NCI-H2029 treated with DMSO at 0.1 percent for 48 hours (cell line): ENCODE measurements at regions not wholly inside any gene's neighbourhood (a gene's known extent, or its start where the extent isn't known, plus 50 kb on each side); places are given as distances from the start of the nearest gene placed in this dataset.

Experiments
- DNase-seq: peaks from one replicate; lab custom pipeline; 2025; lab: John Stamatoyannopoulos, UW

DNA sequence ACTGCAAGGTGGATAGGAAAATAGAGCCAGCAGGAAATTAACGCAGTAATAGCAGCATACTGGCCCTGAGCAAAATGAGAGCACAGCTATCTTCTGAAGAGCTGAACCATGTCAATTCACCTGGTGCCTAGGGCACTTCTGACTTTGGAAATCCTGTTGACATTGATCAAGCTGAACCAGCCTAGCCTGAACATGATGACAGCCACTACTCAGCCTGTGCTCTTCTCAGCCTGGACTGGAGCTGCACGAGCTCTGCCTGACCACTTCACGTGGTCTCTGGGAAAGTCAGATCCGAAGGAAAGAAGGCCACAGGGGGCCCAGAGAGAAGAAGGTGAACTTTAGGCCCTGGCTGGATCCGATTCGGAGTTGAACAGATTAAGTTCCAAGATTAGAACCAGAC is 421.9 kb downstream of the LPIN1 start:
- DNase-seq = no peak

DNA sequence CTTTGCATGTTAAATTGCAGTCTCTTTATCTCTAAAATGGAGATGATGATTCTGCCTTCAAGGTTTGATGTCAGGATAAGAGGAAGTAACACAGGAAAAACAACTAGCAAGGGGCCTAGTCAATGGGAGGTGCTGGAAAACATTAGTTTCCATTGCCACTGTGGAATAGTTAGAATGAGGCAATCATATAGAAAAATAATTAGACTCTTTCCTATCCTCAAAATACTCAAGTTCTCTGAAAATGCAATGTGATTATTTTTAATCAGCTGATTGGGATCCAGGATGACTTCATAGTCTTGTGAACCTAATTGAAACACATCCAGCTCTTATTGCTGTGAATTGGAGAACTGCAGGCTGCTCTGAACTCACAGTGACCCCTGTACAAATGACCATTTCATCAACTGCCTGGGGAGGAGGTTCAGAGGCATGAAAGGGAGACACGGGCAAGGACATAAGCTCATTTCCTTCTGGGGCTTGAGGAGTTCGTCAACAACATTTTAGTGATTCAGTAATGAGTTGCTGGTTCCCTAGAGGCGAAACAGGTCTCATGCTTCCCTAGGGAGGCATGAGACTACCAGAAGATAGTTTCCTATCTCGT is 422.5 kb downstream of the LPIN1 start:
- no peak for DNase-seq

DNA sequence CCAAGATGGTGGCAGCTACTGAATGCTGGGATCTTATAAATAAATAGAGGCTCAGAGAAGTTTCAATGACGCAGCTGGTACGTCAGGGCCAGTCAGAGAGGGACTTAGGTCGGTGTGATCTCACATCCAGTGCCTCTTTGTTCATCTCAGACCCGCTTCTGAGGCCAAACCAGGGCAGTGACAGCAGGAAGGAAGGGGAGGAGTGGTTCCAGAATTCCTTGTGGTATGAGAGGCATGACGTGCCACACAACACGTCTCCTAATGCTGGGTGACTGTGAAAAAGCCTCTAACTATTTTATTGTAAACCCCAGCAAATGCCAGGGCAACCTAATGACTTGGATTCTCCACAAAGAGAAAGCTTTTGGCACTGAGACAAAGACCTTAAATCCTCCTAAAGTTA is 423.3 kb downstream of the LPIN1 start:
- no peak for DNase-seq

DNA sequence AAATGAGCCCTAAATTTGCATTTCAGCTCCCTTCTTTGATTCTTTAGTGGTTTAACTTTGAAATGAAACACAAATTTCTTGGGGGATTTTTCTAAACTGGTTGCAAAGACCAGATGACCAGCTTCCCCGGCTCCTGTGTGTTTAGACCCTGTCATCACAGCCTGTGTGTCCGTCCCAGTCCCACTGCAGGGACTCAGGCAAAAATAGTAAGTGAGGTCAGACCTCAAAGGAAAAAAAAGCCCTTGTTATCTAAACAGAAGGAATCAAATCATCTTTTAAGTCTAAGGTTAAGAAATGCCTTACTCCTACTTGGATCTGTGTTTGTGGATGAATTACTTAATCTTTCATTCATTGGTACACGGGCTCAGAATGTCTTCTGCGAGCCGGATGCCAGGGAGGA is 423.7 kb downstream of the LPIN1 start:
- no peak for DNase-seq

DNA sequence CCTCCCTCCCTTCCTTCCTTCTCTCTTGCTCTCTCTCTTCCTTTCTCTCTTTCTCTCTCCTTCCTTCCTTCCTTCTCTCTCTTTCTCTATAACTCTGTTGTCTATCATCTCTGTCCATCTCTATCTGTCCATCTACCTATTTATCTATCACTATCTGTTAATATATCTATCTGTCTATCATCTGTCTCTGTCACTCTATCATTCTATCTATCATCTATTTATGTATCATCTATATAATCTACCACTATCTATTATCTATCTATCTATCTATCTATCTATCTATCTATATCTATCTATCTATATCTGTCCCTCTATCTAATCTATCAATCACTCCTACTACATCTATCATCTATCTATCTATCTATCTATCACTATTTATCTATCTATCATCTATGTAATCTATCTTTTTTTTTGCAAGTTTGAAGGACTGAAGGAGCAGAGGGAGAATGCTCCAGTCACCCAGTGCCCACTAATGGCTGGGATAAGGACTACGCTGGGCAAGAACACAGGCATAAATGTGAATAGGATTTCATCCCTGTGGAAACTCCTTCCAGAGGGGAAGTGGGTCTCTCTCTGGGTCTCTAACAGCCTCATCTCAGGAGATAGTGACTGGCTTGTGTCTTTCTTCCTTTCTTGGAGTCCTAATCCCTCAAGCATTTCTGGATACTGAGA is 427.0 kb downstream of the LPIN1 start:
- DNase-seq = no peak

DNA sequence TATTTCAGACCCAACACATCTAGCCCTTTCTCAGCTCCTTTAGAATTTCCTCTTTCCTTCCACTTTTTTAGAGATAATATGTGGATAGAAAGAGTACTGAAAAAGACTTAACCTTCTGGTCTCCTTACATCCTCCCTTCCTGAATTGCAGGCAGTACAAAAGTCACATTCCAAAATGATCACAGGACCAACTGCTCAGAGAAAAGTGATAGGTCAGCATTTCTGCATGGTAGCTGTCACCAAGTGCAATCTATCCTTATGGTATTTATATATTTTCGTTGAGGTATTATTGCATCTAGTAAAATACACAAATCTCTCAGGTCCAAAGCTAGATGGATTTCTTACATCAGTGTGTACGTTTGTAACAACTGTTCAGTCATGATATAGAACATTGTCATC is 427.5 kb downstream of the LPIN1 start:
- no peak for DNase-seq

DNA sequence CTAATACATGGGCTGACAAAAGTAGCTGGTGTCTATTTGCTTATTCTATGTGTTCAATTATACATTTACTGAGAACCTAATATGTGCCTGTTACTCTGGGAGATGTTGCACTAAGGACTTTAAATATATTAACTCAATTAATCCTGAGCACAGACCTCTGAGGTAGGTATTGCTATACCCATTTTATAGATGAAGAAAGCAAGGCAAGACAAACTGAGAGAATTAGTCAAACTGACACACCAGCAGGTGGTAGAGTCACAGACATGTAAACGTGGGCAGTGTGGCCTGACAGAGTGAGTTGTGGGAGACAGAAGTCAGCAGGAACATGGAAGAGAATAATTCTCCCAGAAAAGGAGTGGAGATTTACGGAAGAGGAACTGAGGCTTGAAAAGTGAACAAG is 428.9 kb downstream of the LPIN1 start:
- DNase-seq = no peak

DNA sequence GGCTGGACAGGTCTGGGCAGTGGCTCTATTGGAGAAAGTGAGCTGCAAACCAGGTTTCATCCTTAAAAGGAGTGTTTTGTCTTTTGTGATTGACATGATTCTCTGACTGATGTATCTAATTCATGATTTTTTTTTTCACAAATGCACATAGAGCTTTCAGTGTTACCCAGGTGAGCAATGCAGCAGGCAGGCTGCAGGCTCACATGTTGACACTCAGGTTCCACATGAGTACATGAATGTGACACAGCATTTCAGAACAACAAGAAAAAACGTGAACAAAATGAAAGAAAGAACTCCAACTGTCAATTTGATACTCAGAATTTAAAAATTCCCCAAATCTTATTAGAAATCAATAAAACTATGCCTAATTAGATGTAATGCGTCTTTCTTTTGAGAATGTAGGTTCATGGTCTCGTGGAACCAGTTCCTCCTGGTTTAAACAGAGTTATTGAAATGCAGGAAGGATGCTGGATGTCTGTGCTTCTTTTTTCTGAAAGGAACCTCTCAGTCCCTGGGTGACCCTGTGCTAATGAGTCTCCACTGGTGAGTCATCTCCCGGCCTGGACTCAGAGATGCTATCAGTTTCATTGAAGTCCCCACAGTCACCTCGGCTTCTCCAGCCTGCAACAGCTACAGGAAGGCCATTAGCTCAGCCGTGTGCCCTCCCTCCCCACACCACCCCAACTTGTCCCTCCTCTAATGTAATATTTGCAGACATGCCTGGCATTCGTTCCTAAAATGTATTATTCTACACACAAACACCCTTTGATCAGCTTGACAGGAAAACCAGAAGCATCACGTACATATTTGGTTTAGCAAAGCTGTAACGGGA is 430.4 kb downstream of the LPIN1 start:
- DNase-seq = no peak

DNA sequence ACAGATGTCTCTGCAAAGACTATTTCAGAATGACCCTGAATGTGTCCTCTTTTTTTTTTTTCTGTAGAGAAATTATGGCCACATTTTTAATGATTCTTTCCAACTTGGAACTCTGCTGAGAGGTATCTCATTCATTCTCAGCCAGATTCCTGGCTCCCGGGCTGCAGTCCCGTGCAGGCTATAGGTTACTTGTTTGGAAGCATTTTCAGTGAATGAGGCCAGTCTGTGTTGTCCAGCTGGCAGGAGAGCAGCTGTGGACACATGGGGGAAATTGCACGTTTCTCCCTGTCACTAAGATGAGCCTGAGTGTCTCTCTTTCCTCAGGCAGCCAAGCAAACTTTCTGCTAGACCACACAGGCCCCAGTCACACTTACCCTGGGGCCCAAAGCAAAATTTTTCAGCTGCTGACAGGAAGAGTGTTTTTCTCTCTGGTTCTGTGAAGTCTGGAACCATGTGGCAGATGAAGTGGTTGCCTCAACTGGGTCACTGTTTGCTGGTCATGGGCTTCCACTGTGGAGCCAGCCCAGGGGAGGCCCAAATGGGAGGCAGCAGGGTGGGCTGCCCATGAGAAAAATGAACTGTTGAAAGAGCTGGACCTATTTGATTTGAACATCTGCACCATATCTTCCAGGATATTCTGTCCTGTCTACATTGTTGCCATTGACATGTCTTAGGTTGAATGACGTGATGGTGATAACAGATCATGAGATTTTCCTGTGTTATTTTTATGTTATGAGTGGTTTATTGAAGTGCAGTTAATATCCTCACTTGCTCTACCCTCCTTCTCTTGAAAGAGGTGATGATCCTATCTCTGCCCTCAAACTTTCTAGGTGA is 431.2 kb downstream of the LPIN1 start:
- DNase-seq = no peak

DNA sequence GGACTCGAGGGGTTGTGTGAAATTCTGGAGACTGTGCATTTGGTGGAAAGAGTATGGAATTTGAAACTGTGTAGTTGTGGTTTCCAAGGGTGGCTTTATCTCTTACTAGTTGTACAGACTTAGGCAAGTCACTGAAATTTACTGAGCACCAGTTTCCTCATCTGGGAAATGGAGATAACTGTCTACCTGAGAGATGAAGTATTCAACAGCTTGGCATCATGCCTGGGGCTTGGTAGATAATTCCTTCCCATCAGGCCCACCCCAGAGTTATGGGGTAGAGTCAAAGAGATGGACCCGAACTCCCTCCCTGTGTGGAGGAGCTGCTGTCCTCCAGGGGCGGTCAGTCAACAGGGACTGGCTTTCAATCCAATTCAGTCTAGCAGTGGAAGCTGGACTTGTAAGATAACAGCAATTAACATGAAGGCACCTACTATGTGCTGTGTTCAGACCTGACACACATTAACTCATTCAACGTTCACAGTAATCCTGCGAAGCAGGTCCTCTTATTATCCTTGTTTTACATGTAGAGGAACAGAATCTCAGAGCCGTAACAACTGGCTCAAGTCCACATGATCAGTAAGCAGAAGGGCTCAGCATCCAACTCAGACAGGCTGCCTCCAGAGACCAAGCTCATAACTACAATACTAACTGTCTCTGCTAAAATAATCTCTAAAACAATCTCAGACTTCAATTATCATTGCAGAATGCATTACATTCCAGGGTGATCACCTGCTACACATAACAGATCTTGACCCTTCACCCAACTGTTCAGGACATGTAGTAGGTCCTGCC is 432.1 kb downstream of the LPIN1 start:
- no peak for DNase-seq

DNA sequence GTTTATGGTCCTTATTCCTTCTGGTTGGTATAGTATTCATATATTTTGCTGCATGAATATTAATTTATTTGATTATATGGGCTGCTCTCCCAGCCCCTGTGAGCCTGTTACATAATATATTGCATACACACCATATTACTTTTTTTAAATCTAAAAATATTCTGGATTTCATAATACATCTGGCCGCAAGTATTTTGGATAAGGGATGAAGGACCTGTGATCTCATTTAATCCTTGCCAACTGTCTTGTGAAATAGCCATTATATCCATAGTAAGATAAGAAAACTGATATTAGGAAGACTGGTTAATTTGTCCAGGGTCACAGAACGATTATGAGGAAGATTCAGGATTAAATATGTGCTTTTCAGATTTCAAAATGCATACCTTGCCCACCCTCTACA is 433.6 kb downstream of the LPIN1 start:
- DNase-seq = no peak

DNA sequence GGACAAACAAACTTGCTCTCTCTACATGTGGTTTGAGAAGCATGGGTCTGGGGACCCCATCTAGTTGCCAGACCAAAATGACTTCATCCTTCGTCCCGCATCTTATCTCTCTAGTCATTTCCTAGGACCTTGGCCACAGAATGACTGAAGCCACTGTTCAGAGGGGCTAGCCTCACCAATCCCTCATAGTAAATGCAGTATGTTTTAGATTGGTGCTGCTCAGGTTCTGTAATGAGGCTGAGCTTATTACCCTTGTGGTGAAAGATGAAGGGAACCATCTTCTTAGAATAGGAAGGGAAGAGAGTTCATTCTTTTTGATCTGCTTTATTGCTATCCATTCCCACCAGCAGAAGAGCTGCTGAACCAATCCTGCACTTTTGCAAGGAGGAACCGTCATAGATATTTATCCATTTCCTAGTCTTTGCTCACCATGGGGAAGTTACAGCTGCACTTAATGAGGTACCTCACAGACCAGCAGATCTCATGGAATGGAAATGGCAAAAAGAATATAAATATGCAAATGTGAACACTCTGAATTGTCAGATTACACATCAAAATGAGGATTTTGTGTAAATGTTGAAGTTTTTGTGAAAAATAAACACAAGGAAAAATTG is 436.7 kb downstream of the LPIN1 start:
- no peak for DNase-seq

DNA sequence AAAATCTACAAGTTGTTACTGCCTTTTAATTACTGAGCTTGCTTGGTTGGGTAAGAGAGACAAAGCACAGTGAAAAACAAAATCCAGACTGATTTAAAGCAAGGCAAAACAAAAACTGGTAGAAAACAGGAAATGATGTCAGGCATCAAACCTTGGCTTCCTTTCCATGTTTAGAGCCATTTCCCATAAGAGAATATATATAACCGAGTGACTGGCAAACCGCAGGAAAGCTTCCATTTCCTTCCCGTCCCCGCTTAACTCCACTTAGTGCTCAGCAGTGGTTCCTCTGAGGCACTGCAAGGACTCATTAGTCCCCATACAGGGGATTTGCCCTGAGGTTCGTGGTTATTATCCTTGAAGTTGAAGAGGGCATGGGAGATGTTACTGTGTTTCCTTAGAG is 446.3 kb downstream of the LPIN1 start:
- DNase-seq = no peak

DNA sequence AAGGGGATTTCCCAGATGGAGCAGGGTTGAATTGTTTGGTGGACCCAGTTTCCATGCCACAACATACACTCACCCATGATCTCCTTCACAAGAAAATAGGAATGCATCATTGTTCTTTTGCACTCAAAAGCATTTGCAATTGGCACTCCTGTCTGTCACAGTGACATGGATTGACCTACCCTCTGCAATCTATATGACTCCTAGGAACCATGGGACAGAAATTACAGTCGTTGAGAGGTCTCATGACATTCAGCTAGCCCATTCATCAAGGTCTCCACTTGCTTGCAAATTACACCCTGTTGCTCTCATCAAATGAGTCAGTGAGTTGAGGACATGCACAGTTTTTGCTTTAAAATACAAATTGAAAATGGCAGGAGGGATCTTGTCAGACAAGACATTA is 448.5 kb downstream of the LPIN1 start:
- no peak for DNase-seq

DNA sequence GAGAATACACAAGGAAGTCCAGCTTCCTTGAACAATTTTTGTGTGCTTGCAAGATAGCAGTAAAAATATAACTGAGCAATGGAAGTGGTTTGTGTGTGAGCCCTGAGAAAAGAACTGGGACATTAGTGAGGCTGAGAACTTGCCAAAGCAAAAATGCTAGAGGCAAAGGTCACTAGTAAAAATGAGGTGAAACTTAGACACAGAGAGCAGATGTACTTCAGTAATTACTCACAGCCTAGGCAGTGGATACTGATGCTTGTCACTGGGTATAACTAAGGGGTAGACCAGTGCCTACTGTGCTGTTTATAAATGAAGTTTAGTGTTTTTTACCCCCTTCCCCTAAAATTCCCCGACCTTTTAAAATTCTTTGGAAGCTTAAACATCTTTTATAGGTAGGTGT is 450.1 kb downstream of the LPIN1 start:
- no peak for DNase-seq

DNA sequence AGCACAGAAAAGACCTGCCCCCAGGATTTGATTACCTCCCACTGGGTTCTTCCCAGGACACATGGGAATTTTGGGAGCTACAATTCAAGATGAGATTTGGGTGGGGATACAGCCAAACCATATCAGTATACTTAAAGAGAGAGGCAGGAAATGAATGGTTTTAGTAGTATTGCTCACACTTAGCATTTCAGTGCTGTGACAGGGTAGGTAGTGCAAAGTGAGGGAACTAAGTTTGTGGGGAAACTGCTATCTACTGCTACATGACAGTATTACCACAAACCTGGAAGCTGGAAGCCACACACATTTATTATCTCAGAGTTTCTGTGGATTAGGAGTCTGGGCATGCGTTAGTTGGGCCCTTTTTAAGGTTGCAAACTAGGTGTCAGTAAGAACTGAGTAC is 450.7 kb downstream of the LPIN1 start:
- DNase-seq = no peak

DNA sequence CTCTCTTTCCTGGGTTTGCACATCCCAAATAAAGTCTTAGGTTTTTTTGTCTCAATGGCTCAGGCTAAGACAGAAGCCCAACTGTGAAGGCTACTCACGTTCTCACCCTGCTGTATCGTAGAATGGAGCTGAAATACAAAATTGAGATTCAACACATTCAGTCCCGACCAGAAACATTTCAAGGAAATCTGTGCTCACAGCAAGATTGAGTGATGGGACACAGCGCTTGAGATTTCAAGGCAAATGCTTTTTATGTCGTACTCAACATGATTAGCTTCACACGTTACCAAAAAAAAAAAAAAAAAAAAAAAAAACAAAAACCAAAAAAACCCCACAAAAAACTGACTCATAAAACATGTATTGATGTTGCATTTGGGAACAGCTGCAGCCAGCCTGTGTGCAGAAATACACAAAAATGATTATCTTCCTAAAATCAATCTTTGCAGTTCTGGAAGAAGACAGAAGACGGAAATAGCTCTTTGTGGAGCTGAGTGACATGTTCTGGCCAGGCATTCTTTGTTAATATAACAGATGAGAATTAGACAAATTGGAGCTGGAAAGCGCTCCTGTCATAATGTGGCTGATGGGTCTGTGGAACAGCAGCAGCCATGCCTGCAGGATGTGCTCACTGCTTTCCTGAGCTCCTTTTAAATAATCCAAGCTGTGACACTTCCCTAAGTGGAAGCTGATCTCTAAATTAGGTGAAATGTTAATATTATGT is 453.2 kb downstream of the LPIN1 start:
- no peak for DNase-seq

DNA sequence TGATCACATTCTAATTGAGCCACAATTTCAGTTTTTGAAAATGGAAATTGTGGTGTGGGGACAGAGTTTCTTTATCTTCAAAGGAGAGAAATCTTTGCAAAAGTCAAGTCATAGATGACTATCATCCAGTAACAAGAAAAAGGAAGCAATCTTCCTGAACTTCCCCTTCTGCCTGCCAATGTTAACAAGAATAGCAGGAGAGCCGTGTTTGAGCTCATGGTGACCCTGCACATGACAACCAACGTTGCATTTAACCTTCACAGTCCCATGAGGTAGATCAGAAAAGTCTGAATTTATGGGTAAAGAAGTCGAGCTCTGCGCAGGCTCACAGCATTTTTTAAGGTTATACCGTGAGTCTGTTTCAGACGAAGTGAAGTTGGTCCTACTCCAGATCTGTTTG is 454.9 kb downstream of the LPIN1 start:
- DNase-seq = no peak

DNA sequence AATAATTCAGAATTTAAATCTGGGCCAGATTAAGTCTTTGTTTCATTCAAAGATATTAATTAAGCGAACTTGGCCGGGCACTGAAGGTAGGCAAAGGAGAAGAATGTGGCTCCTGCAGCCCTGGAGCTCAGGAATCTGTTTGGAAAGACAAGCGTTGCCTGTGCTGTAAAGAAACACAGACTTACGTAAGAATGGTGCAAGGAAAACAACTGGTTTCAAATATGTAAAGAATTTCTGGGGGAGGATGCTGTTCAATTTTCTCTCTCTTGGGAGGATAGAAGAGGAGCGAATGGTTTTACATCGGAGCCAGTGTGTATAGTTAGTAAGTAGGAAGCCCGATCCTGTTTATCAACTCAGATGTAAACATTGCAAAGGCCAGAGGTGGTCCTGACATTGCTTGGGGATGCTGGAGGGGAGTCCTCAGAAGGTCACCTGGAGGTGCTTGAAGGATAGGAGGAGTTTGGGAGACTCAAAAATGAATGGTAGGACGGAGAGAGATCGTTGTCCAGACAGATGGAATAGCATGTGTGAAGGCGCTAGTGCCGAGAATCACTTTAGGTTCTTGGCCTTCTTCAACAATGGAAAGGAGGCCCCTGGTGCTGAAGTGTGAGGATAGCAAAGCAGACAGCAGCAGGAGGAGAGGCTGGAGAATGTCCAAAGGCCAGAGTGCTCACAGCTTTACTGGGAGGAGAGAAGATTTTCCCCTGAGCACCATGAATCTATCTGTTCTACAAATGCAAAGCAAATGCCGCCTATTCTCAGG is 456.1 kb downstream of the LPIN1 start:
- DNase-seq = no peak

DNA sequence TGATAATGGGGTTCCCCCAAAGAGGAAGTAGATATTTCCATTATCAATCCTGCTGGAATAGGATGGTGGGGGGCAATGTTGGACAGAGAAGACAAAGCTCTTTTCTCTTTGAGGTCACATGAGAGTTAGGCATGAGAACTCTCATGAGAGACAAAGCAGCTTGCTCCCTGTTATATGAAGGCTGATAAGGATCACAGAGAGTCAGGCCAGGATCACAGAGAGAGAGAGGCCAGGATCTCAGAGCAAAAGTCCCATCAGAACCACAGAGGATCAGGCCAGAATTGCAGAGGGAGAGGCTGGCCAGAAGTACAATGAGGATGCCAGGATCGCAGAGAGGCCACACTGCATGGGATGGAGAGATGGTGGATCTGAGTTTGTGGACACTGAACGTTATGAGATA is 457.1 kb downstream of the LPIN1 start:
- no peak for DNase-seq
